T follicular helper cell (primary cell): ENCODE measurements at regions not wholly inside any gene's neighbourhood (a gene's known extent, or its start where the extent isn't known, plus 50 kb on each side); places are given as distances from the start of the nearest gene placed in this dataset.

Experiments used
- DNase-seq: peaks from one replicate; pipeline ENCODE4 v3.0.0-alpha.2; 2020; ENCODE audit warnings: low read depth

DNA sequence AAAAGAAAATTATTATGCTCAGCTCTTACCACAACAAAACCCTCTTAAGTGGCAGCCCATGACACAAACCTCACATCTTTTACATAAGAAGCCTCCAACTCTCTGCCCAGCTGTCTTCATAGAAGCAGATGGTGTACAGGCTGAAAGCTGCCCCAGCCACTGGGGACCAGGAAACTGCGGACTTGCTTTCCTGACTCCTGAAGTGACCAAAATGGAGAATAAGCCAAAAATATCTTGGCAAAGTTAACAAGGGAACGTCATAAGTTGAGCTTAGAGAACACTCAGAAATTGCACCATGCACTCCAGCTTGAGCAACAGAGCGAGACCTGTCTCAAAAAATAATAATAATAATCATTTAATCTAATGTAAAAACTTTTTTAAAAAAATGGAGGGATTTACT, 160.3 kb upstream of the CDYL start:
- no peak for DNase-seq

DNA sequence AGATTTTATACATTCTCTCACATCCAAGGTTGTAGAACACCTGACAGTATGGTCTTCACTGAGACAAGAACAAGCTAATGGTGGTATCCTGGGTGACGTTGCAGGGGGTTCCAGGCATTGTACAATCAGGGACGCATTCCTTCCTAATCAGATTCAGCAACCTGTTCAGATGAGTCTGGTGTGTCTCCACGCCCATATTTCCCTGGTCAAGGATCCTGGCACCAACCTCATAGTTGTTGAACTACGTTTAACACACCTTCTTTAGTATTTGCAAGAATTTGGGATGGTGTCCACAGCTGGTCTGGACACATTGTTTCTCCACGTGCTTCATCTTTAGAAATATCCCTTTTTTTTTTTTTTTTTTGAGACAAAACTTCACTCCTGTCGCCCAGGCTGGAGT, 161.0 kb upstream of the CDYL start:
- DNase-seq: no peak

GRCh38 chr6:4614637-4615036, 161.6 kb upstream of the CDYL start:
- DNase-seq: no peak

- DNase-seq: no peak
Observed at GRCh38 chr6:4613795-4614194, 162.4 kb upstream of the CDYL start.

DNA sequence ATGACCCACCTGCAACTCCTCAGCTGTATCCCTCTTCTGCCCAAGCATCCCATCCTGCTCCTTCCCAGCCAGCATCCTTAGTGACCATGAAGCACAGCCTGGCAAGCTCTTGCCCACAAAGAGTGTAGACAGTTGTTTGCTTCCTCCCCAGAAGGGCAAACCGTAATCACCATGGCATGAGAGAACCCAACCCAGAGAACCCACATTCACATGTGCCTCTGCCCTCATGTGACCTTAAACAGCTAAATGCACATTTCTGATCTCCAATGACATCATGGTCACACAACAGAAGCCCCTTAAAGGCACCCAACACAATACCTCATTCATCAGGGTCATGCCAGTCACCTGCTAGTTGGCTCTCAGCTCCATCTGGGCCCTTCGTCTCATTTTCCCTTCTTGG, 162.8 kb upstream of the CDYL start:
- DNase-seq: no peak

DNA sequence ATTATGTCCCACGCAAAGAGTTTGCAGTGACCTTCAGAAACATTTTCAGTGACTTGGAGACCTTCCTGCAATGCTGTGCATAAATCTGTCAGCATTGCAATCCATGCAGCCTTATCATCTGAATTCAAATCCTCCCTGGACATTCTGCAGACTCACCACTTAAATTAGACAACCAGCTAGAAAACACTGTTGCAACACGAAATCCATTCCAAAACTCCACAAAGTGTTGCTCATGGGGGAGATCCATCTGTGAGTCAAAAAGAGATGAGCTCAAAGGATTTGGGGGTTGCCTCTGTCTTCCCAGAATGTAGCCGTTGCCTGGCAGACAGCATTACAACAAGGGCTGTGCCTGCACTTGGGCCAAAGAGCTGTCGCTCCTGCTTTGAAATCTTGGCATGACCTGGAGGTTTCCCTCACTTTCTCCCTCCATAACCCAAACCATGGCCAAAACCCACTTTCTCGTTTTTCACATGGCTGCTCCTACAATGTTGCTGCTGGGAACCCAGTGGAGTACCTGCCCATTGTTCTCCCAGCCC, 163.5 kb upstream of the CDYL start:
- DNase-seq: no peak

DNA sequence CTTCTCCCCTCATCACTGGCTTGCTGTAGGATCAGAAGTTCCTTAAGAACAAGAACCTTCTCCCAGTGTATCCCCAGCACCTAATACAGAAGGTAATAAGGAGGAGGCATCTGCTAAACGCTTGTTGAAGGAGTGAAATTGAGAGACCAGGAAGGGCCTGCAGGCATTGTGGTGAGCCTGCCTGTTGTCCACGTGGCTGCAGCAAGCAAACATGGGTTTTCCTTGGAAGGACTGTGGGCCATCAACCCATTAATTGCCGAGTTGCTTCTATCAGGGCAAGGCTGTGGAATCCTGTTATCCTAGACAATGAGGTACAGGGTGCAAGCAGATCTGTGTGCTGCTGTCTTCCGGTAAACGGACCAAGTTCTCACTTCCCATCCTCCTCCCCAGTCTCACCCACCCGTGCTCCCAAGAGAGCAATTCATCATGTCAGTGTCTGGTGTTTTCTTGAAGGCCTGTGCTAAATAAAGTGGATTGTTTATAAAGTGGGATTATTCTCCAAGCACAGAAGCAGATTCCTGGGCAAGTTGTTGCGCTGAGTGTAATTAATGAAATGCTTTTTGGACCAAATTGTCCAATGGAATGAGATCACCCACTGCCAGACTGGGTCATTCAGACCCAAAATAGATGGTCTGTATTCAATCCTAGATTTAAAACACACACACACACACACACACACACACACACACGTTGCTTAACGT, 164.6 kb upstream of the CDYL start:
- DNase-seq: no peak

GRCh38 chr6:4610256-4610655, 165.9 kb upstream of the CDYL start:
- DNase-seq: no peak

GRCh38 chr6:4608361-4609115, 167.7 kb upstream of the CDYL start:
- DNase-seq: no peak

GRCh38 chr6:4607793-4608192, 168.4 kb upstream of the CDYL start:
- DNase-seq: no peak

DNA sequence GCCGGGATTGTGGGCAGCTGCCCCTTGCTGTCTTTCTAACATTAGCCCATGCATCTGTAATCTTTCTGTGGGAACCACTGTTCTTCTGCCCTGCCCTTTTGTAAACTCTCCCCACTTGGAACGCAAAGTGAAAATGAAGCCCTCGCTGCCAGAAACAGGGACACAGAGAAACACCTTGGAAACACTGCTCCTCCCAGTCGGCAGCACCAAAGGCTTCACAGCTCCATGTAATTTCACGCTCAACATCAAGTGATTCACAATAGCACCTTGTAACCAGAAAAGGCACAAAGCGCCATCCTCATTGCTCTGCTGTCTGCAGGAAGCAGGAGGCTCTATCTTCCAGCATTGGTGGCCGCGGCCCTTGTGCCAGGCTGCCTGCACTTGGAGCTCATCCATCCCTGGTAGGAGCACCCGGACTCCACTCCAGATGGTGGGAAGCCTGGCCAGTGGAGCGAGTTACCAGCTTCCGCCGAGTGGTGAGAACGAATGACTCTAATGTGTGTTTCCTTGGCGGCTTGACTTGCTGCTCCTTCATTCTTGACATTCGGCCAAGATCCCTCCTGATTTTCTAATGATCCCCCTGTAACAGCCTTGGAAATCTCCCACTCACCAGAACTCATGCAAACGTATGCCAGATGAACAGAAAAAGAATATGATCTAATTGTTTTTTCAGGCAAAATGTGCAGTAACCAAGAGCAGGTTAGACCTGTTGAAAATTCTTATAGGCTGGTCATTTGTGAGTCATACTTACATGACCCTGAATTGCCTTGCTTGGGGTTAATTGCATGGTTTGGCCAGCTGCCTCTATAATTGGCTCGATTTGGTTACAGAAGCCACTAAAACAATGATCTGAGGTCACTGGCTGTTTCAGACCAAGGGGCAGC, 169.1 kb upstream of the CDYL start:
- no peak for DNase-seq

GRCh38 chr6:4606016-4606415, 170.2 kb upstream of the CDYL start:
- DNase-seq: no peak

DNA sequence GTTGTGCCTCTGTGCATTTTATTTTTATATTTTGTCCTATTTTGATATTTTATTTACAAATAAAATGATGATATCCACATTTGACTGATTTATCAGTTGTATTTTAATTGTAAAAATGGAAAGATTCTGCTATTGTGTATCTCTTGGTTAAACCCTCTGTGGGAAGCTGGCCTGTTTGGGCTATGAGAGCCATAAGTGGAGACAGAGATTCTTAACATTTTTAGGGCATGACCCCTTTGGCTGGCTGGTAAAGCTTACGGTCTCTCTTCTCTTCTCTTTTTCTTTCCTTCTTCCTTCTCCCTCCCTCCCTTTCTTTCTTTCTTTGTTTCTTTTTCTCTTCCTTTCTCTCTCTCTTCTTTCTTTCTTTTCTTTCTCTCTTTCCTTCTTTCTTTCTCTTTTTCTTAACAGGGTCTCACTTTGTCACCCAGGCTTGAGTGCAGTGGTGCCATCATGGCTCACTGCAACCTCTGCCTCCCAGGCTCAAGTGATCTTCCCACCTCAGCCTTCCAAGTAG, 172.3 kb upstream of the CDYL start:
- no peak for DNase-seq

- DNase-seq: no peak
Observed at GRCh38 chr6:4603291-4603690, 172.9 kb upstream of the CDYL start.

GRCh38 chr6:4599924-4600323, 176.3 kb upstream of the CDYL start:
- no peak for DNase-seq

- no peak for DNase-seq
Observed at GRCh38 chr6:4598384-4598995, 177.7 kb upstream of the CDYL start.

GRCh38 chr6:4593951-4594350, 182.3 kb upstream of the CDYL start:
- DNase-seq: no peak

DNA sequence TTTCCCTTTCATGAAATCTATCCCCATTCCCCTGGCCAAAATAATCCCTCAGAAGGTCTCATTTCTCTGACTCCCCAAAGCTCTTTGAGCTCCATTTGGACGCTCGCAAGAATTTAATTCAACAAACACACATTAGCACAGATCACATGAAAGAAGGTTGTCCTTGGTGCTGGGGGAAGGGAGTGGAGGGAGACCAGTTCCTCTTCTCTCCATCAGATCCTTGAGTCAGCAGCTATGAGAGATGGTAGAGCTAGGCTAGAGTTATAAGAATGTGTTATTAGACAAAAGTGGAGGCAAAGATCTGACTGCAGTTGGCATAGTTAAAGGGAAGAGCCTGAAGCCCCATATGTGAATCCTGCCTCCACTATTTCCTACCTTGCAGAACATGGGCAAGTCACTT, 184.2 kb upstream of the CDYL start:
- no peak for DNase-seq

GRCh38 chr6:4591218-4591617, 185.0 kb upstream of the CDYL start:
- no peak for DNase-seq

- DNase-seq: no peak
Observed at GRCh38 chr6:4589295-4589694, 186.9 kb upstream of the CDYL start.

DNA sequence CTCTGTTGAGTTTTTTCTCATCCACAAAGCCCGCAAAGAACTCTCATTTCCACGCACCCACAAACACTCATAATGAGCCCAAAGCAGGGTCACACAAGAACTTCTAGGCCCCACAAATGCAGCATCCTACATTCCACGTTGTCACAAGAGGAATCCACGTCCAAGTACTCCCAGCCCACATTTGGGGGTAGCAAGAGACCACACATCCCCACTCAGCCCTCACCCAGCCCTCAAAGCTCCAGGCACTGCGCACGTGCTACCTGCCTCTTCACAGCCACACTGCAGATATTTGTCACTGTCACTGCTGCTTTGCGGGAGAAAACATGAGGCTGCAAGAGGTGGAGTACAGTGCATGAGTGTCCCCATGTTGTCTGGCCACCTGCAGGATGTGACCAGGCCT, 187.6 kb upstream of the CDYL start:
- DNase-seq: no peak

DNA sequence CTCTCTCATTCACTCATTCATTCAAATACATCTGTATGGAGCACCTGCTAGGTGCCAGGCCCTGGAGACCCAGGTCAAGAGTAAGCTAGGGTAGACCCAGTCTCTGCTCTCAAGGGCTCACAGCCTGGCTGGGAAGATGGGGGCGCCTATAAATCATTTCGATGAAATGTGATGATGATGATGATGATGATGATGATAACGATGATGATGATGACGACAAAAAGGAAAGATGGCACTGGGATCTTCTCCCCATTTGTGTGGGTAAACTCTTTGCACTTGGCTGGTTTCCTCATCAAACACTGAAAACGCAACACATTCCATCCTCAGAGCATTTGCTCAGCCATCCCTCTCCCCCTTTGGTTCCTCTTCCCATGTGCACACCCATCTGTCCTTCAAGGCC, 188.0 kb upstream of the CDYL start:
- no peak for DNase-seq
